H1 (cell line): ENCODE measurements at regions not wholly inside any gene's neighbourhood (a gene's known extent, or its start where the extent isn't known, plus 50 kb on each side); places are given as distances from the start of the nearest gene placed in this dataset.

Source experiments
- CTCF ChIA-PET: fragments of 300-600 bp; sonication (Branson Sonifier 250); formaldehyde crosslinking; loops from one replicate; lab custom pipeline; 2021; ENCODE audit not compliant: partially characterized antibody; lab: Charles Lee
- POLR2A ChIA-PET: fragments of 300-600 bp; sonication (Branson Sonifier 250); formaldehyde crosslinking; loops from one replicate; lab custom pipeline; 2021; ENCODE audit warnings: inconsistent platforms; ENCODE audit not compliant: partially characterized antibody; lab: Charles Lee
- DNase-seq, 2 experiments: peaks; one replicate each; pipeline versions ENCODE4 v3.0.0 to v3.0.0-alpha.2; 2010 to 2022; ENCODE audit warnings: low spot score in 2 of 2, low read depth in 1 of 2, mixed read lengths in 1 of 2
- FAIRE-seq: peaks from 2 replicates; lab custom pipeline; 2011; peaks lifted over from hg19 to GRCh38; lab: Jason Lieb, UNC
- H2AFZ ChIP-seq: 2 replicates; pipeline ENCODE4 v1.8.1; 2012; ENCODE audit warnings: low read length, inconsistent platforms
- H2AK5ac ChIP-seq: 2 replicates; pipeline ENCODE4 v1.6.1; 2013; ENCODE audit warnings: low read depth, low read length
- H2BK120ac ChIP-seq: replicated peaks from 2 replicates; pipeline ENCODE3; 2013; ENCODE audit warnings: low read depth, low read length, inconsistent platforms
- H2BK12ac ChIP-seq: 2 replicates; pipeline ENCODE4 v1.6.1; 2013; ENCODE audit warnings: low read depth, low read length
- H2BK15ac ChIP-seq: 2 replicates; pipeline ENCODE4 v1.6.1; 2013; ENCODE audit warnings: low read length
- H2BK20ac ChIP-seq: 2 replicates; pipeline ENCODE4 v1.6.1; 2013; ENCODE audit warnings: low read length
- H2BK5ac ChIP-seq: 2 replicates; pipeline ENCODE4 v1.6.1; 2013; ENCODE audit warnings: low read depth, low read length
- H3K14ac ChIP-seq: 2 replicates; pipeline ENCODE4 v1.6.1; 2013; ENCODE audit warnings: inconsistent platforms; ENCODE audit not compliant: insufficient read length
- H3K18ac ChIP-seq: 2 replicates; pipeline ENCODE4 v1.6.1; 2013; ENCODE audit warnings: low read length; ENCODE audit errors: extremely low read depth
- H3K23ac ChIP-seq: 2 replicates; pipeline ENCODE4 v1.6.1; 2013; ENCODE audit warnings: inconsistent platforms; ENCODE audit not compliant: insufficient read length
- H3K23me2 ChIP-seq: 2 replicates; pipeline ENCODE4 v1.6.1; 2013; ENCODE audit warnings: low read depth, low read length
- H3K27ac ChIP-seq: 2 replicates; pipeline ENCODE4 v1.6.1; 2011; ENCODE audit warnings: low read depth, low read length, inconsistent platforms
- H3K27me3 ChIP-seq, 4 experiments: replicated peaks in 1 of 4; 1 replicate in 1 of 4; 2 replicates in 3 of 4; pipeline versions ENCODE4 v1.6.1 to v1.8.1; 2011 to 2013; ENCODE audit warnings: low read length in 3 of 4, mild to moderate bottlenecking in 3 of 4, inconsistent platforms in 2 of 4, mixed read lengths in 2 of 4, moderate library complexity in 1 of 4; ENCODE audit not compliant: control insufficient read depth in 3 of 4, insufficient read depth in 3 of 4; ENCODE audit errors: extremely low read depth in 1 of 4
- H3K36me3 ChIP-seq, 4 experiments: 2 replicates each; pipeline versions ENCODE4 v1.6.1 to v1.8.1; 2011 to 2013; ENCODE audit warnings: mild to moderate bottlenecking in 4 of 4, low read length in 3 of 4, moderate library complexity in 2 of 4, control low read depth in 1 of 4, inconsistent platforms in 1 of 4; ENCODE audit not compliant: insufficient read depth in 4 of 4, control insufficient read depth in 2 of 4
- H3K4ac ChIP-seq: replicated peaks from 2 replicates; pipeline ENCODE3; 2013; ENCODE audit warnings: low read length, low read depth, mixed read lengths, inconsistent platforms; ENCODE audit not compliant: insufficient read length
- H3K4me1 ChIP-seq, 4 experiments: replicated peaks in 1 of 4; 1 replicate in 1 of 4; 2 replicates in 3 of 4; pipeline versions ENCODE4 v1.6.1 to v1.8.1; 2011 to 2013; ENCODE audit warnings: low read length in 3 of 4, inconsistent platforms in 2 of 4, mixed read lengths in 1 of 4; ENCODE audit not compliant: insufficient read depth in 4 of 4, control insufficient read depth in 3 of 4
- H3K4me2 ChIP-seq, 2 experiments: 2 replicates each; pipeline versions ENCODE4 v1.6.1 to v1.8.1; 2011 to 2013; ENCODE audit warnings: low read depth in 2 of 2, low read length in 2 of 2, control low read depth in 1 of 2, inconsistent platforms in 1 of 2, mild to moderate bottlenecking in 1 of 2; ENCODE audit not compliant: insufficient read depth in 1 of 2
- H3K4me3 ChIP-seq, 4 experiments: fragments of 200-600, 300-600 bp in 1 of 4; sonication (generic), shearing (Covaris generic), sonication (Bioruptor Twin) in 1 of 4; 2 replicates each; pipeline versions ENCODE4 v1.5.1 to v1.8.1; 2011 to 2016; ENCODE audit warnings: low read length in 4 of 4, low read depth in 3 of 4, control low read depth in 2 of 4, inconsistent platforms in 2 of 4, mild to moderate bottlenecking in 2 of 4, mixed read lengths in 1 of 4, moderate library complexity in 1 of 4; ENCODE audit not compliant: insufficient read depth in 2 of 4; ENCODE audit errors: extremely low read depth in 1 of 4
- H3K56ac ChIP-seq: replicated peaks from 2 replicates; pipeline ENCODE3; 2013; ENCODE audit warnings: low read depth, mild to moderate bottlenecking, mixed read lengths, low read length, inconsistent platforms; ENCODE audit not compliant: insufficient read length
- H3K79me1 ChIP-seq: 2 replicates; pipeline ENCODE4 v1.6.1; 2013; ENCODE audit warnings: low read depth, low read length, control low read depth
- H3K79me2 ChIP-seq, 2 experiments: 2 replicates each; pipeline versions ENCODE4 v1.6.1 to v1.8.1; 2012 to 2013; ENCODE audit warnings: low read length in 2 of 2, mild to moderate bottlenecking in 2 of 2, inconsistent platforms in 1 of 2; ENCODE audit not compliant: insufficient read depth in 2 of 2, control insufficient read depth in 1 of 2
- H3K9ac ChIP-seq, 4 experiments: replicated peaks in 1 of 4; 1 replicate in 1 of 4; 2 replicates in 3 of 4; pipeline versions ENCODE4 v1.6.1 to v1.8.1; 2011 to 2013; ENCODE audit warnings: low read depth in 3 of 4, low read length in 3 of 4, control low read depth in 2 of 4, mild to moderate bottlenecking in 2 of 4, moderate library complexity in 2 of 4, inconsistent platforms in 1 of 4; ENCODE audit errors: extremely low read depth in 1 of 4
- H3K9me3 ChIP-seq, 2 experiments: 2 replicates each; pipeline versions ENCODE4 v1.6.1 to v1.8.1; 2012 to 2013; ENCODE audit warnings: mild to moderate bottlenecking in 2 of 2, moderate library complexity in 2 of 2, control low read depth in 1 of 2, inconsistent platforms in 1 of 2, low read depth in 1 of 2, low read length in 1 of 2, mixed read lengths in 1 of 2; ENCODE audit not compliant: insufficient read depth in 2 of 2
- H4K20me1 ChIP-seq, 2 experiments: replicated peaks in 1 of 2; 2 replicates each; pipeline versions ENCODE3 to v1.8.1; 2011 to 2013; ENCODE audit warnings: inconsistent platforms in 2 of 2, low read length in 2 of 2, mild to moderate bottlenecking in 1 of 2; ENCODE audit not compliant: insufficient read depth in 2 of 2, control insufficient read depth in 1 of 2
- H4K5ac ChIP-seq: 2 replicates; pipeline ENCODE4 v1.6.1; 2013; ENCODE audit warnings: low read length, low read depth, mixed read lengths, inconsistent platforms; ENCODE audit not compliant: insufficient read length
- H4K8ac ChIP-seq: 2 replicates; pipeline ENCODE4 v1.8.0; 2013; ENCODE audit warnings: mild to moderate bottlenecking, moderate library complexity, low read length, inconsistent platforms; ENCODE audit not compliant: insufficient read depth; ENCODE audit errors: extremely low read depth
- H4K91ac ChIP-seq: replicated peaks from 2 replicates; pipeline ENCODE3; 2013; ENCODE audit warnings: low read length, mixed read lengths, inconsistent platforms; ENCODE audit not compliant: insufficient read length
- CHD1 ChIP-seq: IDR thresholded peaks from 2 replicates; pipeline ENCODE4 v1.6.1; 2012; ENCODE audit warnings: low read depth, low read length, improper control_type of control experiment
- FOSL1 ChIP-seq: IDR thresholded peaks from 2 replicates; pipeline ENCODE4 v1.6.1; 2011; ENCODE audit warnings: mild to moderate bottlenecking, low read depth, low read length, moderate library complexity; ENCODE audit not compliant: insufficient read depth
- JUN ChIP-seq: IDR thresholded peaks from 2 replicates; pipeline ENCODE4 v1.6.1; 2011; ENCODE audit warnings: low read depth, mild to moderate bottlenecking, improper control_type of control experiment, low read length
- JUND ChIP-seq: IDR thresholded peaks from 2 replicates; pipeline ENCODE4 v1.6.1; 2011; ENCODE audit warnings: mild to moderate bottlenecking, improper control_type of control experiment, low read length
- KDM5A ChIP-seq: fragments of 200-600 bp; IDR thresholded peaks from 2 replicates; pipeline ENCODE4 v1.7.1; 2012; ENCODE audit warnings: mild to moderate bottlenecking, low read length, inconsistent platforms, mixed read lengths
- NANOG ChIP-seq: IDR thresholded peaks from 2 replicates; pipeline ENCODE4 v1.6.1; 2011; ENCODE audit warnings: low read length, low read depth, mild to moderate bottlenecking, inconsistent platforms; ENCODE audit not compliant: insufficient read depth, poor library complexity, severe bottlenecking
- SP1 ChIP-seq: IDR thresholded peaks from 2 replicates; pipeline ENCODE4 v1.6.1; 2011; ENCODE audit warnings: low read depth, low read length
- SP2 ChIP-seq: IDR thresholded peaks from 2 replicates; pipeline ENCODE4 v1.6.1; 2012; ENCODE audit warnings: mild to moderate bottlenecking, low read length, inconsistent platforms
- TCF12 ChIP-seq: IDR thresholded peaks from 2 replicates; pipeline ENCODE4 v1.6.1; 2011; ENCODE audit warnings: low read depth, mild to moderate bottlenecking, low read length
- WGBS, 2 experiments: shearing (Covaris generic) in 1 of 2; methylation state at CpG; one replicate each; pipeline versions ENCODE4 v1.1.6 to v1.1.7; 2013 to 2015; ENCODE audit warnings: low lambda C conversion rate in 2 of 2, mixed read lengths in 2 of 2, inconsistent platforms in 1 of 2, low coverage in 1 of 2, missing lambda C conversion rate in 1 of 2; ENCODE audit not compliant: insufficient replicate concordance in 2 of 2, insufficient coverage in 1 of 2, insufficient read length in 1 of 2; ENCODE audit errors: extremely low coverage in 1 of 2, missing lambda C conversion rate in 1 of 2; 5-methylcytosine and 5-hydroxymethylcytosine counted together
- TF ChIP-seq, protein P1 (sequence below): IDR thresholded peaks from 2 replicates; pipeline ENCODE4 v1.6.1; 2011; ENCODE audit warnings: low read length, improper control_type of control experiment

DNA sequence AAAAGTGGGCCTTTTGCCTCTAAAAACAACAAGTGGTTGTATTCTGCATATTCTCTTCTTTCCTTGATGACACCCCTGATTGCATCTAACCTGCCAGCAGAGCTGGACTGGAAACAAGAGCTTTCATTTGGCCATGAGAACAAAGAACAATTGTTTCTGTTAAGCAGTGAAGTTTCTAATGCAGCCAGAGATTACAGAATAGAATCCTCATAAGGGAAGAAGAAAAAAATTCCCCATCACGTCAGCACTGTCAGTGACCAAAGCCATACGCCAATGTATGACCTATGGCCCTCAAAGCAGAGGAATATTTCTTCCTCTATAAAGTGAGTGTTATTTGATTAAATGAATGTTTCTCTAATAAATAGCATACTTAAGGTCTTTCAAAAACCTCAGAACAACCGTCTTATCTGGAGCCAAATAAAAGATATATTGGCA is 529.1 kb upstream of the INTU start:
- CTCF ChIA-PET = no interaction called here
- Histone ChIP-seq H2BK120ac (no peak overlapping the region), H2BK12ac (no peak overlapping the region), H3K23me2 (no peaks in the 10 kb centered on the region), H3K79me1 (no peaks in the 10 kb centered on the region), H2AFZ (no peak overlapping the region), H4K8ac (no peak overlapping the region), H2BK15ac (no peak overlapping the region), H4K20me1 (no peaks in the 10 kb centered on the region), H3K4ac (no peak overlapping the region), H4K91ac (no peak overlapping the region), H3K79me2 (no peaks in the 10 kb centered on the region), H3K4me2 (no peak overlapping the region), H4K5ac (no peak overlapping the region), H3K27me3 (no peaks in the 10 kb centered on the region), H3K23ac (no peak overlapping the region), H3K4me3 (no peak overlapping the region), H3K14ac (no peak overlapping the region), H3K9ac (no peak overlapping the region), H3K27ac (no peak overlapping the region), H3K4me1 (no peaks in the 10 kb centered on the region), H3K18ac (no peak overlapping the region), H2BK5ac (no peak overlapping the region), H3K36me3 (no peaks in the 10 kb centered on the region), H3K9me3 (no peaks in the 10 kb centered on the region; a peak in 1 of 4 replicates), H2AK5ac (no peak overlapping the region), H2BK20ac (no peak overlapping the region), H3K56ac (no peak overlapping the region)
- 94% methylated on average over 3 of the region's 3 CpGs; no CpG with 5 or more reads in 1 of the 2 experiments for WGBS, 2 experiments
- TF ChIP-seq FOSL1 (no peak), NANOG (no peak), JUN (no peak), SP1 (no peak), JUND (no peak), TCF12 (no peak), CHD1 (no peak), KDM5A (no peak), SP2 (no peak)
- TF ChIP-seq, protein P1, sequence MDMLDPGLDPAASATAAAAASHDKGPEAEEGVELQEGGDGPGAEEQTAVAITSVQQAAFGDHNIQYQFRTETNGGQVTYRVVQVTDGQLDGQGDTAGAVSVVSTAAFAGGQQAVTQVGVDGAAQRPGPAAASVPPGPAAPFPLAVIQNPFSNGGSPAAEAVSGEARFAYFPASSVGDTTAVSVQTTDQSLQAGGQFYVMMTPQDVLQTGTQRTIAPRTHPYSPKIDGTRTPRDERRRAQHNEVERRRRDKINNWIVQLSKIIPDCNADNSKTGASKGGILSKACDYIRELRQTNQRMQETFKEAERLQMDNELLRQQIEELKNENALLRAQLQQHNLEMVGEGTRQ = no peak
- FAIRE-seq (no peak), DNase-seq (no peak)
- POLR2A ChIA-PET = no interaction called here
